SHP77 (cell line): ENCODE measurements at regions not wholly inside any gene's neighbourhood (a gene's known extent, or its start where the extent isn't known, plus 50 kb on each side); places are given as distances from the start of the nearest gene placed in this dataset.

Source experiments
- DNase-seq, 2 experiments: peaks; one replicate each; lab custom pipeline; 2025; lab: John Stamatoyannopoulos, UW

GRCh38 chr21:26653430-26653829 is 80.3 kb upstream of the CYYR1 start:
- no peak for DNase-seq

GRCh38 chr21:26652854-26653253 is 79.8 kb upstream of the CYYR1 start:
- no peak for DNase-seq

DNA sequence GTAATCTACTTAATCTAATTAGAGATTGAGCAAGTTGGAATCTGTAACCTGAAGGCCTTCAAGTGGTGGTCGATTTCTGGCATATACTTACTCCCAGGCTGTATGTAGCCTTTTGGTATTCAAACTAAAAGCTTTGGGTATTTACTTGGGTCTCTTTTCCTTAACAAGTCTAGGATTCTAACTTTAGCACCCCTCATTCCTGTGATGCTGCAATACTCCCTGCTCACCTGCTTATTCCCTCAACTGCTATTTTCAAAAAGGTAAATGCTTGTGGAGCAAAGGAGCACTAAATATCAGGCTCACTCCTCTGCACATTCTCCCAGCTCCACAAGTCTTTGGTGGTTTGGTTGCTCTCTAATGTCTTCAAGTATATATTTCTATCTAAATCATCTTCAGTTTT is 68.0 kb upstream of the CYYR1 start:
- no peak for DNase-seq

GRCh38 chr21:26637201-26637745 is 64.2 kb upstream of the CYYR1 start:
- no peak for DNase-seq

GRCh38 chr21:26635681-26636080 is 62.6 kb upstream of the CYYR1 start:
- DNase-seq: no peak

- no peak for DNase-seq
These were observed 59.6 kb upstream of the CYYR1 start for GRCh38 chr21:26632691-26633090.

- no peak for DNase-seq
These were observed 53.1 kb upstream of the CYYR1 start for GRCh38 chr21:26626187-26626586.

- DNase-seq: no peak
These were observed 52.0 kb upstream of the CYYR1 start for GRCh38 chr21:26624983-26625519.
